ENCODE measurements at regions not wholly inside any gene's neighbourhood (a gene's known extent, or its start where the extent isn't known, plus 50 kb on each side); places are given as distances from the start of the nearest gene placed in this dataset.
"Not testable (repeated sequence)": the region's sequence is repeated elsewhere in the genome, so short reads cannot be mapped to it uniquely, and the experiment has no call there.

GRCh38 chr2:154568413-154568812 lies 130.1 kb upstream of the KCNJ3 start:
- ATAC-seq (no peak), FAIRE-seq (no peak), DNase-seq (ENCODE audit: extremely low read depth in 1 of 4, low spot score in 3 of 4) (no peak)
- Histone ChIP-seq H3K27me3 (ENCODE audit: control insufficient read depth in 2 of 2, insufficient read depth in 2 of 2, low read length in 2 of 2) (no peaks in the 10 kb centered on the region), H3K36me3 (ENCODE audit: control insufficient read depth, insufficient read depth, low read length) (no peaks in the 10 kb centered on the region), H3K4me2 (ENCODE audit: insufficient read depth, low read length) (no peak overlapping the region), H3K9ac (ENCODE audit: insufficient read depth in 1 of 2, low read depth in 2 of 2, low read length in 2 of 2) (no peak overlapping the region), H3K4me1 (replicated peaks in 1 of 2; ENCODE audit: control insufficient read depth in 2 of 2, insufficient read depth in 2 of 2, low read length in 2 of 2) (no peaks in the 10 kb centered on the region), H3K9me3 (replicated peaks; ENCODE audit: control insufficient read depth, insufficient read depth, low read depth, low read length) (peaks cover 2% of the 10 kb centered on the region; the same call in 1 of the 2 replicates), H3K27ac (ENCODE audit: extremely low read depth, low read depth, low read length) (no peak overlapping the region), H3K79me2 (ENCODE audit: control insufficient read depth, insufficient read depth, low read length) (no peaks in the 10 kb centered on the region), H4K20me1 (replicated peaks; ENCODE audit: control insufficient read depth, insufficient read depth, low read length) (no peaks in the 10 kb centered on the region), H3K4me3 (no peak overlapping the region), H2AFZ (ENCODE audit: low read depth, low read length) (no peak overlapping the region), H3K9me1 (ENCODE audit: control insufficient read depth, insufficient read depth, low read length) (no peaks in the 10 kb centered on the region)
- intact Hi-C loops (cut with micrococcal nuclease), result no loop called here
- 0% methylated on average over 1 of the region's 1 CpG for WGBS (ENCODE audit: insufficient coverage, low coverage, missing lambda C conversion rate)
- ChIA-PET POLR2A (no interaction called here), CTCF (ENCODE audit: low intra/inter-chr PET ratio) (no interaction called here)
- BruUV-seq (replicated peaks), result no TSS peak
- TF ChIP-seq SIN3B (IDR thresholded peaks at IDR 0.05; ENCODE audit: low read depth) (no peak), ZNF140 (CRISPR knock-in tag; IDR thresholded peaks at IDR 0.05) (no peak), ZNF253 (CRISPR knock-in tag; conservative IDR thresholded peaks at IDR 0.05) (no peak)
- in situ Hi-C loops (cut with MboI), result no loop called here

GRCh38 chr2:154570501-154570900 lies 128.0 kb upstream of the KCNJ3 start:
- BruUV-seq (replicated peaks), result no TSS peak
- TF ChIP-seq JUNB (CRISPR knock-in tag; conservative IDR thresholded peaks at IDR 0.05), result no peak
- TF ChIP-seq, protein P1, sequence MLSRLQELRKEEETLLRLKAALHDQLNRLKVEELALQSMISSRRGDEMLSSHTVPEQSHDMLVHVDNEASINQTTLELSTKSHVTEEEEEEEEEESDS (CRISPR knock-in tag; IDR thresholded peaks at IDR 0.05), result no peak
- TF ChIP-seq ZNF507 (tag; conservative IDR thresholded peaks at IDR 0.05), result no peak
- no peak for TF ChIP-seq DNMT1 (IDR thresholded peaks at IDR 0.05)
- TF ChIP-seq NKRF (IDR thresholded peaks at IDR 0.05; ENCODE audit: borderline replicate concordance), result no peak
- no peak for TF ChIP-seq PTRF (tag; IDR thresholded peaks at IDR 0.05)
- no peak for TF ChIP-seq POLR2B (IDR thresholded peaks at IDR 0.05; ENCODE audit: low read depth, partially characterized antibody)
- H3K4me2 ChIP-seq (ENCODE audit: insufficient read depth, low read length), result no peak overlapping the region
- no peaks in the 10 kb centered on the region for H3K27me3 ChIP-seq (ENCODE audit: control insufficient read depth in 2 of 2, insufficient read depth in 2 of 2, low read length in 2 of 2)
- H3K9me3 ChIP-seq (replicated peaks; ENCODE audit: control insufficient read depth, insufficient read depth, low read depth, low read length), result no peaks in the 10 kb centered on the region; the same call in 1 of the 2 replicates
- ATAC-seq (no peak), DNase-seq (ENCODE audit: extremely low read depth in 1 of 4, low spot score in 3 of 4) (no peak), FAIRE-seq (no peak)
- 1% methylated on average over 6 of the region's 6 CpGs for WGBS (ENCODE audit: insufficient coverage, low coverage, missing lambda C conversion rate)
- no peaks in the 10 kb centered on the region for H3K79me2 ChIP-seq (ENCODE audit: control insufficient read depth, insufficient read depth, low read length)
- H2AFZ ChIP-seq (ENCODE audit: low read depth, low read length), result no peak overlapping the region
- H4K20me1 ChIP-seq (replicated peaks; ENCODE audit: control insufficient read depth, insufficient read depth, low read length), result no peaks in the 10 kb centered on the region
- intact Hi-C loops (cut with micrococcal nuclease), result no loop called here
- CTCF ChIA-PET (ENCODE audit: low intra/inter-chr PET ratio), result no interaction called here
- H3K36me3 ChIP-seq (ENCODE audit: control insufficient read depth, insufficient read depth, low read length), result no peaks in the 10 kb centered on the region
- H3K9me1 ChIP-seq (ENCODE audit: control insufficient read depth, insufficient read depth, low read length), result no peaks in the 10 kb centered on the region
- H3K4me1 ChIP-seq (replicated peaks in 1 of 2; ENCODE audit: control insufficient read depth in 2 of 2, insufficient read depth in 2 of 2, low read length in 2 of 2), result no peaks in the 10 kb centered on the region
- in situ Hi-C loops (cut with MboI), result no loop called here
- H3K4me3 ChIP-seq, result no peak overlapping the region
- no peak overlapping the region for H3K27ac ChIP-seq (ENCODE audit: extremely low read depth, low read depth, low read length)
- H3K9ac ChIP-seq (ENCODE audit: insufficient read depth in 1 of 2, low read depth in 2 of 2, low read length in 2 of 2), result no peak overlapping the region
- POLR2A ChIA-PET, result no interaction called here

GRCh38 chr2:154576699-154577098 lies 121.8 kb upstream of the KCNJ3 start:
- H3K4me2 ChIP-seq (ENCODE audit: insufficient read depth, low read length); H3K27me3 ChIP-seq (ENCODE audit: control insufficient read depth in 2 of 2, insufficient read depth in 2 of 2, low read length in 2 of 2); in situ Hi-C loops (cut with MboI); ATAC-seq; DNase-seq (ENCODE audit: extremely low read depth in 1 of 4, low spot score in 3 of 4); H3K9me1 ChIP-seq (ENCODE audit: control insufficient read depth, insufficient read depth, low read length); CTCF ChIA-PET (ENCODE audit: low intra/inter-chr PET ratio); H4K20me1 ChIP-seq (replicated peaks; ENCODE audit: control insufficient read depth, insufficient read depth, low read length); H3K4me3 ChIP-seq; POLR2A ChIA-PET; H3K4me1 ChIP-seq (replicated peaks in 1 of 2; ENCODE audit: control insufficient read depth in 2 of 2, insufficient read depth in 2 of 2, low read length in 2 of 2); BruUV-seq (replicated peaks); H3K79me2 ChIP-seq (ENCODE audit: control insufficient read depth, insufficient read depth, low read length); H3K36me3 ChIP-seq (ENCODE audit: control insufficient read depth, insufficient read depth, low read length); H3K27ac ChIP-seq (ENCODE audit: extremely low read depth, low read depth, low read length); intact Hi-C loops (cut with micrococcal nuclease); H3K9me3 ChIP-seq (replicated peaks; ENCODE audit: control insufficient read depth, insufficient read depth, low read depth, low read length); H3K9ac ChIP-seq (ENCODE audit: insufficient read depth in 1 of 2, low read depth in 2 of 2, low read length in 2 of 2); FAIRE-seq; H2AFZ ChIP-seq (ENCODE audit: low read depth, low read length): not testable (repeated sequence)
- 2% methylated on average over 13 of the region's 13 CpGs for WGBS (ENCODE audit: insufficient coverage, low coverage, missing lambda C conversion rate)

Data from K562 (cell line).